Transverse colon (tissue), 4 donors: ENCODE measurements at regions not wholly inside any gene's neighbourhood (a gene's known extent, or its start where the extent isn't known, plus 50 kb on each side); places are given as distances from the start of the nearest gene placed in this dataset.

Experiments used
- DNase-seq: peaks from one replicate; pipeline ENCODE4 v3.0.0-alpha.2; 2019
- H3K27ac ChIP-seq, 4 donors: fragments of 200-600 bp; sonication (generic); 2 replicates each; pipeline ENCODE4 v1.5.1; 2016 to 2018; ENCODE audit warnings: inconsistent platforms in 4 of 4
- H3K27me3 ChIP-seq: fragments of 200-600 bp; sonication (generic); 2 replicates; pipeline ENCODE4 v1.5.1; 2017; ENCODE audit warnings: inconsistent platforms
- H3K36me3 ChIP-seq, 4 donors: fragments of 200-600 bp; sonication (generic); 2 replicates each; pipeline ENCODE4 v1.5.1; 2017 to 2019; ENCODE audit warnings: inconsistent platforms in 4 of 4
- H3K4me1 ChIP-seq, 4 donors: fragments of 200-600 bp; sonication (generic); 2 replicates each; pipeline ENCODE4 v1.5.1; 2017 to 2020; ENCODE audit warnings: inconsistent platforms in 4 of 4
- H3K4me3 ChIP-seq, 4 donors: fragments of 200-600 bp; sonication (generic); 1 replicate in 1 of 4; 2 replicates in 3 of 4; pipeline versions ENCODE4 v1.5.1 to v1.6.1; 2017 to 2019; ENCODE audit warnings: inconsistent platforms in 4 of 4
- H3K9me3 ChIP-seq, 2 donors: fragments of 200-600 bp; sonication (generic); 2 replicates each; pipeline ENCODE4 v1.5.1; 2017 to 2019; ENCODE audit warnings: inconsistent platforms in 2 of 2
- CTCF ChIP-seq, 5 experiments: fragments of 200-600 bp in 3 of 5; fragments of 450-650 bp in 2 of 5; sonication (generic) in 3 of 5; IDR thresholded peaks; 1 replicate in 2 of 5; 2 replicates in 3 of 5; pipeline ENCODE4 v1.5.1; 2016 to 2017; ENCODE audit warnings: antibody characterized with exemption in 5 of 5, inconsistent platforms in 3 of 5, mild to moderate bottlenecking in 2 of 5, moderate library complexity in 1 of 5
- EP300 ChIP-seq: sonication (generic); formaldehyde crosslinking; IDR thresholded peaks from one replicate; pipeline ENCODE4 v1.6.1; 2017; ENCODE audit warnings: antibody characterized with exemption, low read depth
- POLR2A ChIP-seq: fragments of 450-650 bp; IDR thresholded peaks from one replicate; pipeline ENCODE4 v1.6.1; 2016; ENCODE audit warnings: antibody characterized with exemption, mild to moderate bottlenecking, moderate library complexity
- POLR2AphosphoS5 ChIP-seq, 3 donors: sonication (generic); formaldehyde crosslinking; IDR thresholded peaks; one replicate each; pipeline ENCODE4 v1.6.1; 2016; ENCODE audit warnings: antibody characterized with exemption in 3 of 3
- WGBS, 2 donors: methylation state at CpG; one replicate each; pipeline ENCODE4 v1.1.5; 2018; ENCODE audit warnings: low coverage in 1 of 2; 5-methylcytosine and 5-hydroxymethylcytosine counted together
- in situ Hi-C, 4 donors: fragments of 200-750 bp; cut with MboI; loops; one replicate each; pipeline versions ENCODE4 v1.15.0 to v1.15.1; 2017; ENCODE audit warnings: low sequenced_read_pairs in 3 of 4, low pct_ligation_motif_present in 1 of 4, low pct_unique_long_range_greater_than_20kb in 1 of 4
- intact Hi-C: fragments of 100-400 bp; cut with DNase I; formaldehyde crosslinking; loops from one replicate; pipeline ENCODE4 v1.15.1; 2023; ENCODE audit warnings: low total_unique reads

DNA sequence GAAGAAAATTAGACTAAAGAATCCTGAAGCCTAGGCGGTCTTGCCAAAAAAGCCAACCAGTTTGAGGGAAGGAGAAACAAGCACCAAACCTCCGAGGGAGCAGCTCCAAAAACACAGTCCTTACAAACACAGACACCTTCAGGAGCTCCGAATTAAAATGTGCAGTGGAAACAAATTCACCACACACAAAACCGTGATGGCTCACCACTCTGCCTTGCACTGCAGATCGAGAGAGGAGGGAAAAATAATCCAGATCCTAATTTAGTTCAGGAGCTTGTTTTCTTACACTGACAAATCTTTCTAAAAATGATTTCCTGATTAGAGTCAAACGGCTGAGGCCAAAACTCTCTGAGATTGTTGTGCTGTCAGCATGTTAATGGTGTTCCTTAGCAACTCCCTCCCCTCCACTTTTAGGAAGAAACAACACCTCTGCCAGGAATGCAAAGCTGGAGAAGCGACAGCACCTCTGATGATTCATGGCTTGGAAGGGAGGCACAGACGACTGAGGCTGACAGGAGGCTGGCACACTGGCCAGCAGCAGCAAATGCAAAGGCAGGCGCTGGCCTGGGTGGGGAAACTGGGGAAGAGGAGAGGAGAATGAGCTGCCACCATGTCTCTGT is 249.4 kb upstream of the KLHL29 start:
- intact Hi-C loops, result no loop called here
- 30 to 43% methylated on average over 2 to 9 of the region's 9 CpGs for WGBS, 2 donors

GRCh38 chr2:23137166-23137565 is 247.8 kb upstream of the KLHL29 start:
- Histone ChIP-seq H3K27ac (no peak overlapping the region), H3K27me3 (no peaks in the 10 kb centered on the region), H3K4me3 (no peak overlapping the region), H3K36me3 (no peaks in the 10 kb centered on the region), H3K4me1 (peaks cover 0 to 8% (median 2%) of the 10 kb centered on the region in 4 donors), H3K9me3 (no peaks in the 10 kb centered on the region)
- WGBS, 2 donors, result 60 to 76% methylated on average over 1 to 2 of the region's 2 CpGs
- DNase-seq, result no peak
- TF ChIP-seq POLR2AphosphoS5 (IDR thresholded peaks at IDR 0.05), result no peak
- no peak for TF ChIP-seq POLR2A
- TF ChIP-seq EP300, result no peak
- TF ChIP-seq CTCF (IDR thresholded peaks at IDR 0.05), result no peak
- in situ Hi-C loops, result no loop called here
- intact Hi-C loops, result no loop called here

More for the DNA sequence above, 249.4 kb upstream of the KLHL29 start:
- H3K27ac ChIP-seq, result no peak overlapping the region
- no peaks in the 10 kb centered on the region for H3K27me3 ChIP-seq
- H3K4me3 ChIP-seq, result no peak overlapping the region
- peaks cover 0 to 8% (median 2%) of the 10 kb centered on the region in 4 donors for H3K4me1 ChIP-seq
- H3K36me3 ChIP-seq, result no peaks in the 10 kb centered on the region
- no peak for DNase-seq
- TF ChIP-seq POLR2A (no peak), CTCF (IDR thresholded peaks at IDR 0.05) (no peak), POLR2AphosphoS5 (IDR thresholded peaks at IDR 0.05) (no peak), EP300 (no peak)
- no peaks in the 10 kb centered on the region for H3K9me3 ChIP-seq
- in situ Hi-C loops, result no loop called here

GRCh38 chr2:23138701-23139100 is 246.3 kb upstream of the KLHL29 start:
- Histone ChIP-seq H3K27me3 (no peaks in the 10 kb centered on the region), H3K4me1 (peaks cover 0 to 8% (median 2%) of the 10 kb centered on the region in 4 donors), H3K4me3 (no peak overlapping the region), H3K36me3 (no peaks in the 10 kb centered on the region), H3K9me3 (no peaks in the 10 kb centered on the region), H3K27ac (no peak overlapping the region)
- DNase-seq, result no peak
- 87 to 88% methylated on average over 3 to 4 of the region's 4 CpGs for WGBS, 2 donors
- intact Hi-C loops, result no loop called here
- in situ Hi-C loops, result no loop called here
- TF ChIP-seq CTCF (IDR thresholded peaks at IDR 0.05) (no peak), POLR2AphosphoS5 (IDR thresholded peaks at IDR 0.05) (no peak), POLR2A (no peak), EP300 (no peak)

GRCh38 chr2:23145460-23145859 is 239.5 kb upstream of the KLHL29 start:
- no peaks in the 10 kb centered on the region for H3K9me3 ChIP-seq
- no peaks in the 10 kb centered on the region for H3K4me1 ChIP-seq
- no peaks in the 10 kb centered on the region for H3K36me3 ChIP-seq
- in situ Hi-C loops (no loop called here), intact Hi-C loops (no loop called here)
- no peak overlapping the region for H3K27ac ChIP-seq
- DNase-seq, result no peak
- no peak overlapping the region for H3K4me3 ChIP-seq
- TF ChIP-seq POLR2AphosphoS5 (IDR thresholded peaks at IDR 0.05) (no peak), POLR2A (no peak), EP300 (no peak), CTCF (IDR thresholded peaks at IDR 0.05) (no peak)
- no peaks in the 10 kb centered on the region for H3K27me3 ChIP-seq
